SK-N-SH (cell line): ENCODE measurements at regions not wholly inside any gene's neighbourhood (a gene's known extent, or its start where the extent isn't known, plus 50 kb on each side); places are given as distances from the start of the nearest gene placed in this dataset.

Experiments used
- CTCF ChIA-PET: fragments of 300-600, 350-600 bp; formaldehyde crosslinking; extraction: SDS; loops from one replicate; lab custom pipeline; 2021; lab: Yijun Ruan, JAX
- POLR2A ChIA-PET: fragments of 350-600 bp; sonication (Branson Sonifier 250); formaldehyde crosslinking; extraction: SDS; loops from one replicate; lab custom pipeline; 2020; ENCODE audit warnings: antibody characterized with exemption, inconsistent platforms; lab: Yijun Ruan, JAX
- DNase-seq: peaks from one replicate; pipeline ENCODE4 v3.0.0; 2012
- H2AFZ ChIP-seq: fragments of 200-600 bp; sonication (generic); 2 replicates; pipeline ENCODE4 v1.8.1; 2016; ENCODE audit warnings: antibody characterized with exemption, mild to moderate bottlenecking, low read depth
- H3F3A ChIP-seq: fragments of 200-600 bp; sonication (generic); replicated peaks from 2 replicates; pipeline ENCODE3; 2016; ENCODE audit warnings: antibody characterized with exemption, mild to moderate bottlenecking; ENCODE audit not compliant: insufficient read depth
- H3K27ac ChIP-seq, 2 experiments: fragments of 200-500 bp in 1 of 2; fragments of 200-600 bp in 1 of 2; sonication (Bioruptor generic) in 1 of 2; sonication (generic), shearing (Covaris generic) in 1 of 2; 2 replicates each; pipeline versions ENCODE4 v1.5.1 to v1.6.1; 2014 to 2016; ENCODE audit warnings: low read depth in 2 of 2, inconsistent platforms in 1 of 2, low read length in 1 of 2, mild to moderate bottlenecking in 1 of 2, mixed read lengths in 1 of 2
- H3K27me3 ChIP-seq: fragments of 200-600 bp; sonication (generic), shearing (Covaris generic); 2 replicates; pipeline ENCODE4 v1.6.1; 2016; ENCODE audit warnings: mixed run types; ENCODE audit not compliant: insufficient read depth
- H3K36me3 ChIP-seq, 2 experiments: fragments of 200-500 bp in 1 of 2; fragments of 200-600 bp in 1 of 2; sonication (Bioruptor generic) in 1 of 2; sonication (generic) in 1 of 2; replicated peaks in 1 of 2; 2 replicates each; pipeline versions ENCODE3 to v1.5.1; 2014 to 2016; ENCODE audit warnings: low read length in 1 of 2, mild to moderate bottlenecking in 1 of 2; ENCODE audit not compliant: insufficient read depth in 2 of 2, control insufficient read depth in 1 of 2
- H3K4me1 ChIP-seq, 2 experiments: fragments of 200-500 bp in 1 of 2; fragments of 200-600 bp in 1 of 2; sonication (Bioruptor generic) in 1 of 2; sonication (generic), shearing (Covaris generic) in 1 of 2; 2 replicates each; pipeline versions ENCODE4 v1.5.1 to v1.6.1; 2014 to 2016; ENCODE audit warnings: low read depth in 1 of 2, low read length in 1 of 2, mixed run types in 1 of 2; ENCODE audit not compliant: insufficient read depth in 2 of 2, control insufficient read depth in 1 of 2
- H3K4me2 ChIP-seq: fragments of 200-600 bp; sonication (generic), shearing (Covaris generic); 2 replicates; pipeline ENCODE4 v1.6.1; 2017; ENCODE audit warnings: mixed run types
- H3K4me3 ChIP-seq, 2 experiments: fragments of 200-500 bp in 1 of 2; fragments of 200-600 bp in 1 of 2; sonication (Bioruptor generic) in 1 of 2; sonication (generic), shearing (Covaris generic) in 1 of 2; 2 replicates each; pipeline versions ENCODE4 v1.5.1 to v1.8.1; 2014 to 2016; ENCODE audit warnings: low read depth in 2 of 2, inconsistent platforms in 1 of 2, low read length in 1 of 2, mild to moderate bottlenecking in 1 of 2, mixed read lengths in 1 of 2, moderate library complexity in 1 of 2
- H3K79me2 ChIP-seq: fragments of 200-600 bp; sonication (generic); 2 replicates; pipeline ENCODE4 v1.8.1; 2017; ENCODE audit warnings: mild to moderate bottlenecking; ENCODE audit not compliant: insufficient read depth
- H3K9ac ChIP-seq: fragments of 200-600 bp; sonication (generic); 2 replicates; pipeline ENCODE4 v1.6.1; 2017; ENCODE audit warnings: mixed run types
- H3K9me2 ChIP-seq: fragments of 200-600 bp; sonication (generic); 2 replicates; pipeline ENCODE4 v1.6.1; 2017; ENCODE audit warnings: mixed run types
- H3K9me3 ChIP-seq: fragments of 200-600 bp; sonication (generic); 2 replicates; pipeline ENCODE4 v1.6.1; 2017; ENCODE audit warnings: mixed run types, mild to moderate bottlenecking, moderate library complexity
- H4K20me1 ChIP-seq: fragments of 200-600 bp; sonication (generic); 2 replicates; pipeline ENCODE4 v1.6.1; 2017; ENCODE audit warnings: mild to moderate bottlenecking, mixed run types; ENCODE audit not compliant: insufficient read depth
- ELF1 ChIP-seq: IDR thresholded peaks from 2 replicates; pipeline ENCODE4 v1.4.0; 2012
- EP300 ChIP-seq, 2 experiments: IDR thresholded peaks; 2 replicates each; pipeline versions ENCODE4 v1.4.0 to v1.6.1; 2012; ENCODE audit warnings: borderline replicate concordance in 1 of 2, low read depth in 1 of 2, low read length in 1 of 2
- FOSL2 ChIP-seq: IDR thresholded peaks from 2 replicates; pipeline ENCODE4 v1.4.0; 2012; ENCODE audit warnings: low read depth, mild to moderate bottlenecking, moderate library complexity, borderline replicate concordance
- FOXJ3 ChIP-seq: sonication (generic); formaldehyde crosslinking; IDR thresholded peaks from 2 replicates; pipeline ENCODE4 v1.5.1; 2020; ENCODE audit warnings: mild to moderate bottlenecking, missing genetic modification reagents
- GATA2 ChIP-seq: sonication (generic); formaldehyde crosslinking; IDR thresholded peaks from 2 replicates; pipeline ENCODE4 v1.5.0; 2020; ENCODE audit warnings: mild to moderate bottlenecking, missing genetic modification reagents
- JUND ChIP-seq: IDR thresholded peaks from 2 replicates; pipeline ENCODE4 v1.4.0; 2012
- NFIC ChIP-seq: IDR thresholded peaks from 2 replicates; pipeline ENCODE4 v1.4.0; 2012; ENCODE audit warnings: borderline replicate concordance
- PBX3 ChIP-seq: IDR thresholded peaks from 2 replicates; pipeline ENCODE4; 2012
- RAD21 ChIP-seq: IDR thresholded peaks from 2 replicates; pipeline ENCODE4 v1.6.1; 2012; ENCODE audit warnings: mild to moderate bottlenecking, low read length
- RCOR1 ChIP-seq: fragments of 150-350 bp; IDR thresholded peaks from 2 replicates; pipeline ENCODE4 v1.6.1; 2017; ENCODE audit warnings: antibody characterized with exemption, low read length
- RFX5 ChIP-seq: IDR thresholded peaks from 2 replicates; pipeline ENCODE4 v1.6.1; 2012; ENCODE audit warnings: mild to moderate bottlenecking, improper control_type of control experiment, low read length
- RXRA ChIP-seq: IDR thresholded peaks from 2 replicates; pipeline ENCODE4 v1.4.0; 2012; ENCODE audit warnings: low read depth, mild to moderate bottlenecking, borderline replicate concordance
- SMC3 ChIP-seq: IDR thresholded peaks from 2 replicates; pipeline ENCODE4 v1.6.1; 2012; ENCODE audit warnings: low read depth, low read length, improper control_type of control experiment
- TAF1 ChIP-seq: IDR thresholded peaks from 2 replicates; pipeline ENCODE4 v1.6.1; 2012; ENCODE audit warnings: low read depth, mild to moderate bottlenecking, low read length, moderate library complexity, borderline replicate concordance
- TCF12 ChIP-seq: IDR thresholded peaks from 2 replicates; pipeline ENCODE4 v1.4.0; 2012
- TEAD4 ChIP-seq: IDR thresholded peaks from 2 replicates; pipeline ENCODE4 v1.4.0; 2012; ENCODE audit warnings: mild to moderate bottlenecking, borderline replicate concordance; ENCODE audit not compliant: insufficient read depth
- USF2 ChIP-seq: fragments of 150-350 bp; IDR thresholded peaks from 2 replicates; pipeline ENCODE4 v1.6.1; 2017; ENCODE audit warnings: antibody characterized with exemption, low read length, low read depth, borderline replicate concordance
- YY1 ChIP-seq: IDR thresholded peaks from 2 replicates; pipeline ENCODE4 v1.4.0; 2012; ENCODE audit warnings: low read depth, mild to moderate bottlenecking
- WGBS: methylation state at CpG from one replicate; pipeline ENCODE4 v1.1.6; 2017; ENCODE audit warnings: low lambda C conversion rate; 5-methylcytosine and 5-hydroxymethylcytosine counted together
- TF ChIP-seq, protein P1 (sequence below): IDR thresholded peaks from 2 replicates; pipeline ENCODE4 v1.4.0; 2012; ENCODE audit warnings: low read depth, borderline replicate concordance
- TF ChIP-seq, protein P2 (sequence below): fragments of 150-350 bp; IDR thresholded peaks from 2 replicates; pipeline ENCODE4 v1.6.1; 2016; ENCODE audit warnings: mild to moderate bottlenecking, low read depth, low read length

GRCh38 chr5:2399096-2399495, 352.4 kb downstream of the IRX2 start:
- Histone ChIP-seq H3K27me3 (no peaks in the 10 kb centered on the region), H3K9ac (no peak overlapping the region), H2AFZ (no peak overlapping the region), H3K9me2 (no peaks in the 10 kb centered on the region), H3K27ac (no peak overlapping the region), H3K9me3 (no peaks in the 10 kb centered on the region), H3K4me3 (no peak overlapping the region), H3F3A (no peaks in the 10 kb centered on the region), H3K36me3 (no peaks in the 10 kb centered on the region), H3K4me2 (no peak overlapping the region), H3K4me1 (no peaks in the 10 kb centered on the region), H4K20me1 (no peaks in the 10 kb centered on the region), H3K79me2 (no peaks in the 10 kb centered on the region)
- WGBS = 7% methylated on average over 4 of the region's 4 CpGs
- ChIA-PET CTCF (no interaction called here), POLR2A (no interaction called here)
- no peak for TF ChIP-seq RFX5
- no peak for DNase-seq

DNA sequence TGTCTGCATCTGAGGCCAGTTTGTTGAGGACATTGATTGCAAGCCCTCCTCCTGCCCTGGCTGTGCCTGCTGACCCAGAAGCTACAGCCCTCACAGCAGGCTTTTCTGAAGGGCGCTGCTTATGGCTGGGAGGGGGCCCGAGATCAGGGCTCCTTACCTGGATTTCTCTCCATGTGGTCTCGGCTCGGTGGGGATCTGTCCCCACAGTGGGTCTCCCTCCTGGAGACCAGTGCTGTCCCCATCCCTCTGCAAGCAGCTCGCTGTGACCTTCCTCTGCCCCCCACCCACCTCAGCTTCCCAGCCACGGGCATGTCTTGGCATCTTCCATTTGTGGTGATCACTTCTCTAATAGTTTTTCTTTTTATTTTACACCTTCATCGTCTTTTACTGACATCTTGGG, 357.9 kb downstream of the IRX2 start:
- no peaks in the 10 kb centered on the region for H3K79me2 ChIP-seq
- H3K9me3 ChIP-seq = no peaks in the 10 kb centered on the region
- H3K4me3 ChIP-seq = no peak overlapping the region
- no peak overlapping the region for H3K27ac ChIP-seq
- 0% methylated on average over 3 of the region's 7 CpGs for WGBS
- no peak overlapping the region for H3K9ac ChIP-seq
- no peaks in the 10 kb centered on the region for H4K20me1 ChIP-seq
- POLR2A ChIA-PET = no interaction called here
- DNase-seq = no peak
- no peaks in the 10 kb centered on the region for H3K9me2 ChIP-seq
- TF ChIP-seq NFIC (no peak), TEAD4 (no peak), PBX3 (no peak), ELF1 (no peak), TAF1 (no peak), RXRA (no peak), EP300 (IDR thresholded peaks at IDR 0.05; ENCODE audit: borderline replicate concordance in 1 of 2, low read depth in 1 of 2, low read length in 1 of 2) (no peak), FOXJ3 (CRISPR knock-in tag) (no peak), RCOR1 (no peak), RAD21 (no peak), FOSL2 (no peak), YY1 (no peak), JUND (no peak), USF2 (no peak), TCF12 (no peak), GATA2 (CRISPR knock-in tag) (no peak), SMC3 (no peak)
- TF ChIP-seq, protein P1, sequence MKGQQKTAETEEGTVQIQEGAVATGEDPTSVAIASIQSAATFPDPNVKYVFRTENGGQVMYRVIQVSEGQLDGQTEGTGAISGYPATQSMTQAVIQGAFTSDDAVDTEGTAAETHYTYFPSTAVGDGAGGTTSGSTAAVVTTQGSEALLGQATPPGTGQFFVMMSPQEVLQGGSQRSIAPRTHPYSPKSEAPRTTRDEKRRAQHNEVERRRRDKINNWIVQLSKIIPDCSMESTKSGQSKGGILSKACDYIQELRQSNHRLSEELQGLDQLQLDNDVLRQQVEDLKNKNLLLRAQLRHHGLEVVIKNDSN = no peak
- TF ChIP-seq, protein P2, sequence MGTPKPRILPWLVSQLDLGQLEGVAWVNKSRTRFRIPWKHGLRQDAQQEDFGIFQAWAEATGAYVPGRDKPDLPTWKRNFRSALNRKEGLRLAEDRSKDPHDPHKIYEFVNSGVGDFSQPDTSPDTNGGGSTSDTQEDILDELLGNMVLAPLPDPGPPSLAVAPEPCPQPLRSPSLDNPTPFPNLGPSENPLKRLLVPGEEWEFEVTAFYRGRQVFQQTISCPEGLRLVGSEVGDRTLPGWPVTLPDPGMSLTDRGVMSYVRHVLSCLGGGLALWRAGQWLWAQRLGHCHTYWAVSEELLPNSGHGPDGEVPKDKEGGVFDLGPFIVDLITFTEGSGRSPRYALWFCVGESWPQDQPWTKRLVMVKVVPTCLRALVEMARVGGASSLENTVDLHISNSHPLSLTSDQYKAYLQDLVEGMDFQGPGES = no peak
- TF ChIP-seq, all 33 proteins: peak for 0
- CTCF ChIA-PET = no interaction called here
- H3K4me2 ChIP-seq = no peak overlapping the region
- no peak overlapping the region for H2AFZ ChIP-seq
- H3K36me3 ChIP-seq = no peaks in the 10 kb centered on the region
- H3F3A ChIP-seq = no peaks in the 10 kb centered on the region
- H3K4me1 ChIP-seq = no peaks in the 10 kb centered on the region
- peaks cover 19% of the 10 kb centered on the region; the same call in 1 of the 2 replicates for H3K27me3 ChIP-seq
